ENCODE measurements at regions not wholly inside any gene's neighbourhood (a gene's known extent, or its start where the extent isn't known, plus 50 kb on each side); places are given as distances from the start of the nearest gene placed in this dataset.

GRCh38 chr5:164060786-164061355, 555.5 kb downstream of the MAT2B start:
- no peaks in the 10 kb centered on the region for H3K9me3 ChIP-seq
- H3K4me1 ChIP-seq: no peaks in the 10 kb centered on the region
- 73 to 82% methylated on average over 3 of the region's 3 CpGs for WGBS, 2 donors
- intact Hi-C loops (cut with DNase I): no loop called here
- H3K4me3 ChIP-seq (replicated peaks in 1 of 3): no peak overlapping the region
- H3K27me3 ChIP-seq: no peaks in the 10 kb centered on the region
- no peak for DNase-seq
- no peaks in the 10 kb centered on the region for H3K36me3 ChIP-seq
- no peak for TF ChIP-seq CTCF (IDR thresholded peaks at IDR 0.05)
- TF ChIP-seq POLR2A (IDR thresholded peaks at IDR 0.05): no peak
- no peak overlapping the region for H3K27ac ChIP-seq

GRCh38 chr5:164062304-164062703, 556.9 kb downstream of the MAT2B start:
- TF ChIP-seq CTCF (IDR thresholded peaks at IDR 0.05): no peak
- TF ChIP-seq POLR2A (IDR thresholded peaks at IDR 0.05): no peak
- no peaks in the 10 kb centered on the region for H3K27me3 ChIP-seq
- H3K4me1 ChIP-seq: no peaks in the 10 kb centered on the region
- no peak for DNase-seq
- intact Hi-C loops (cut with DNase I): no loop called here
- no peak overlapping the region for H3K4me3 ChIP-seq (replicated peaks in 1 of 3)
- 71 to 75% methylated on average over 3 of the region's 3 CpGs for WGBS, 2 donors
- no peaks in the 10 kb centered on the region for H3K36me3 ChIP-seq
- no peaks in the 10 kb centered on the region for H3K9me3 ChIP-seq
- no peak overlapping the region for H3K27ac ChIP-seq

- no peak for DNase-seq
- Histone ChIP-seq H3K27me3 (no peaks in the 10 kb centered on the region), H3K4me1 (no peaks in the 10 kb centered on the region), H3K27ac (no peak overlapping the region), H3K4me3 (replicated peaks in 1 of 3) (no peak overlapping the region), H3K9me3 (no peaks in the 10 kb centered on the region), H3K36me3 (no peaks in the 10 kb centered on the region)
- intact Hi-C loops (cut with DNase I): no loop called here
- 80 to 86% methylated on average over 2 of the region's 2 CpGs for WGBS, 2 donors
- TF ChIP-seq POLR2A (IDR thresholded peaks at IDR 0.05): no peak
- TF ChIP-seq CTCF (IDR thresholded peaks at IDR 0.05): no peak
Measured at GRCh38 chr5:164065266-164065665, 559.8 kb downstream of the MAT2B start.

- no peak for DNase-seq
- WGBS, 2 donors: 73 to 82% methylated on average over 1 of the region's 1 CpG
- Histone ChIP-seq H3K4me1 (no peaks in the 10 kb centered on the region), H3K4me3 (replicated peaks in 1 of 3) (no peak overlapping the region), H3K27me3 (no peaks in the 10 kb centered on the region), H3K9me3 (no peaks in the 10 kb centered on the region), H3K27ac (no peak overlapping the region), H3K36me3 (no peaks in the 10 kb centered on the region)
- intact Hi-C loops (cut with DNase I): no loop called here
- TF ChIP-seq POLR2A (IDR thresholded peaks at IDR 0.05) (no peak), CTCF (IDR thresholded peaks at IDR 0.05) (no peak)
Measured at GRCh38 chr5:164071671-164072070, 566.3 kb downstream of the MAT2B start.

- no peaks in the 10 kb centered on the region for H3K4me1 ChIP-seq
- H3K4me3 ChIP-seq (replicated peaks in 1 of 3): no peak overlapping the region
- WGBS, 2 donors: 51 to 61% methylated on average over 3 of the region's 3 CpGs
- no peak overlapping the region for H3K27ac ChIP-seq
- intact Hi-C loops (cut with DNase I): no loop called here
- no peaks in the 10 kb centered on the region for H3K9me3 ChIP-seq
- TF ChIP-seq POLR2A (IDR thresholded peaks at IDR 0.05): no peak
- TF ChIP-seq CTCF (IDR thresholded peaks at IDR 0.05): no peak
- H3K36me3 ChIP-seq: no peaks in the 10 kb centered on the region
- no peaks in the 10 kb centered on the region for H3K27me3 ChIP-seq
- DNase-seq: no peak
Measured at GRCh38 chr5:164073081-164073480, 567.7 kb downstream of the MAT2B start.

Measured in thyroid gland (tissue), 4 donors.